Colonic mucosa (tissue), 4 donors: ENCODE measurements at regions not wholly inside any gene's neighbourhood (a gene's known extent, or its start where the extent isn't known, plus 50 kb on each side); places are given as distances from the start of the nearest gene placed in this dataset.

Experiments
- DNase-seq: peaks from one replicate; pipeline ENCODE4 v3.0.0-alpha.2; 2020
- H3K27ac ChIP-seq: fragments of 200-600 bp; one replicate; pipeline ENCODE4 v1.8.0; 2021
- H3K27me3 ChIP-seq: fragments of 200-600 bp; one replicate; pipeline ENCODE4 v1.8.0; 2021
- H3K36me3 ChIP-seq: fragments of 200-600 bp; one replicate; pipeline ENCODE4 v1.8.0; 2021
- H3K4me1 ChIP-seq: fragments of 200-600 bp; one replicate; pipeline ENCODE4 v1.8.0; 2021; ENCODE audit warnings: mild to moderate bottlenecking
- H3K4me3 ChIP-seq: fragments of 200-600 bp; one replicate; pipeline ENCODE4 v1.8.0; 2021
- H3K9ac ChIP-seq, 2 donors: one replicate each; pipeline ENCODE4 v1.7.0; 2013; ENCODE audit warnings: control low read depth in 2 of 2, low read depth in 2 of 2, low read length in 2 of 2
- H3K9me3 ChIP-seq: fragments of 200-600 bp; one replicate; pipeline ENCODE4 v1.8.0; 2021
- CTCF ChIP-seq: fragments of 200-600 bp; IDR thresholded peaks from one replicate; pipeline ENCODE4 v1.8.0; 2022; ENCODE audit warnings: antibody characterized with exemption, mild to moderate bottlenecking
- intact Hi-C: fragments of 100-400 bp; cut with DNase I; formaldehyde crosslinking; loops from one replicate; pipeline ENCODE4 v1.14.1; 2022
- donor health status: healthy.
- donor health status: DM: no; HTN: no; CAD: no.
- donor health status: DM: no; HTN: no; CAD: no.

GRCh38 chr6:4575714-4576113 lies 200.5 kb upstream of the CDYL start:
- DNase-seq: no peak
- Histone ChIP-seq H3K4me3 (no peak overlapping the region), H3K9me3 (no peaks in the 10 kb centered on the region), H3K36me3 (no peaks in the 10 kb centered on the region), H3K4me1 (no peaks in the 10 kb centered on the region), H3K27me3 (no peaks in the 10 kb centered on the region), H3K27ac (no peak overlapping the region), H3K9ac (no peak overlapping the region)
- intact Hi-C loops: no loop called here
- no peak for TF ChIP-seq CTCF

- DNase-seq: no peak
- Histone ChIP-seq H3K36me3 (no peaks in the 10 kb centered on the region), H3K27me3 (no peaks in the 10 kb centered on the region)
Observed at GRCh38 chr6:4574007-4574406, 202.2 kb upstream of the CDYL start.

GRCh38 chr6:4571011-4571410 lies 205.2 kb upstream of the CDYL start:
- TF ChIP-seq CTCF: no peak
- no peaks in the 10 kb centered on the region for H3K36me3 ChIP-seq
- H3K9me3 ChIP-seq: no peaks in the 10 kb centered on the region
- no peak overlapping the region for H3K27ac ChIP-seq
- DNase-seq: no peak
- H3K4me3 ChIP-seq: no peak overlapping the region
- H3K9ac ChIP-seq: no peak overlapping the region
- H3K4me1 ChIP-seq: no peaks in the 10 kb centered on the region
- intact Hi-C loops: no loop called here
- no peaks in the 10 kb centered on the region for H3K27me3 ChIP-seq

More at GRCh38 chr6:4574007-4574406, 202.2 kb upstream of the CDYL start:
- Histone ChIP-seq H3K9ac (no peak overlapping the region), H3K4me1 (no peaks in the 10 kb centered on the region), H3K9me3 (no peaks in the 10 kb centered on the region), H3K27ac (no peak overlapping the region), H3K4me3 (no peak overlapping the region)
- no peak for TF ChIP-seq CTCF
- intact Hi-C loops: no loop called here

- intact Hi-C loops: no loop called here
- H3K9me3 ChIP-seq: no peaks in the 10 kb centered on the region
- no peaks in the 10 kb centered on the region for H3K27me3 ChIP-seq
- H3K9ac ChIP-seq: no peak overlapping the region
- no peak overlapping the region for H3K4me3 ChIP-seq
- no peak overlapping the region for H3K27ac ChIP-seq
- no peak for DNase-seq
- H3K4me1 ChIP-seq: no peaks in the 10 kb centered on the region
- no peak for TF ChIP-seq CTCF
- H3K36me3 ChIP-seq: no peaks in the 10 kb centered on the region
Observed at GRCh38 chr6:4568138-4568537, 208.1 kb upstream of the CDYL start.

GRCh38 chr6:4567141-4567540 lies 209.1 kb upstream of the CDYL start:
- TF ChIP-seq CTCF: no peak
- H3K9ac ChIP-seq: no peak overlapping the region
- H3K4me1 ChIP-seq: no peaks in the 10 kb centered on the region
- DNase-seq: no peak
- H3K27me3 ChIP-seq: no peaks in the 10 kb centered on the region
- intact Hi-C loops: no loop called here
- H3K36me3 ChIP-seq: no peaks in the 10 kb centered on the region
- H3K4me3 ChIP-seq: no peak overlapping the region
- H3K27ac ChIP-seq: no peak overlapping the region
- H3K9me3 ChIP-seq: no peaks in the 10 kb centered on the region
